DOHH2 (cell line): ENCODE measurements at regions not wholly inside any gene's neighbourhood (a gene's known extent, or its start where the extent isn't known, plus 50 kb on each side); places are given as distances from the start of the nearest gene placed in this dataset.

Experiments
- H3F3A ChIP-seq: fragments of 200-600 bp; sonication (generic), shearing (Covaris generic); 2 replicates; pipeline ENCODE4 v1.6.0; 2016; ENCODE audit warnings: antibody characterized with exemption, mild to moderate bottlenecking; ENCODE audit not compliant: control insufficient read depth, insufficient read depth
- H3K27ac ChIP-seq: fragments of 200-600 bp; sonication (generic); 2 replicates; pipeline ENCODE4 v1.5.1; 2014; ENCODE audit warnings: low read depth, mild to moderate bottlenecking, low read length, moderate library complexity
- H3K27me3 ChIP-seq: fragments of 200-600 bp; sonication (generic); 2 replicates; pipeline ENCODE4 v1.6.1; 2014; ENCODE audit warnings: mild to moderate bottlenecking, low read length, mixed read lengths; ENCODE audit not compliant: control insufficient read depth
- H3K36me3 ChIP-seq: fragments of 200-600 bp; sonication (generic); 2 replicates; pipeline ENCODE4 v1.6.1; 2014; ENCODE audit warnings: mild to moderate bottlenecking, low read length, moderate library complexity, mixed read lengths; ENCODE audit not compliant: control insufficient read depth
- H3K4me1 ChIP-seq: fragments of 200-600 bp; sonication (generic); 2 replicates; pipeline ENCODE4 v1.6.1; 2014; ENCODE audit warnings: mild to moderate bottlenecking, low read length, mixed read lengths; ENCODE audit not compliant: control insufficient read depth
- H3K4me2 ChIP-seq: fragments of 200-600 bp; sonication (generic); 2 replicates; pipeline ENCODE4 v1.6.0; 2014; ENCODE audit warnings: mild to moderate bottlenecking, low read length, moderate library complexity
- H3K4me3 ChIP-seq: fragments of 200-600 bp; sonication (generic); 2 replicates; pipeline ENCODE4 v1.5.1; 2014; ENCODE audit warnings: mild to moderate bottlenecking, low read length, mixed read lengths
- H3K79me2 ChIP-seq: fragments of 200-600 bp; sonication (generic); 2 replicates; pipeline ENCODE4 v1.6.1; 2014; ENCODE audit warnings: mild to moderate bottlenecking, low read length, mixed read lengths; ENCODE audit not compliant: control insufficient read depth
- H3K9me2 ChIP-seq: fragments of 200-600 bp; sonication (generic); replicated peaks from 2 replicates; pipeline ENCODE4 v1.6.1; 2014; ENCODE audit warnings: mild to moderate bottlenecking, low read length, mixed read lengths; ENCODE audit not compliant: control insufficient read depth
- H3K9me3 ChIP-seq: fragments of 200-600 bp; sonication (generic); 2 replicates; pipeline ENCODE4 v1.6.1; 2014; ENCODE audit warnings: antibody characterized with exemption, low read length, mixed read lengths; ENCODE audit not compliant: control insufficient read depth, insufficient read depth
- H4K20me1 ChIP-seq: fragments of 200-600 bp; sonication (generic); 2 replicates; pipeline ENCODE4 v1.6.0; 2014; ENCODE audit warnings: low read depth, mild to moderate bottlenecking, antibody characterized with exemption, low read length, moderate library complexity; ENCODE audit not compliant: control insufficient read depth, insufficient read depth
- EZH2phosphoT487 ChIP-seq: fragments of 200-600 bp; sonication (generic); IDR thresholded peaks from 2 replicates; pipeline ENCODE4 v1.6.1; 2017; ENCODE audit warnings: borderline replicate concordance, mild to moderate bottlenecking, antibody characterized with exemption, low read length, moderate library complexity, mixed read lengths
- TF ChIP-seq, protein P1 (sequence below): fragments of 200-600 bp; sonication (generic); IDR thresholded peaks from one replicate; pipeline ENCODE4 v1.5.1; 2014; ENCODE audit warnings: antibody characterized with exemption, mild to moderate bottlenecking, low read depth, low read length; ENCODE audit not compliant: poor library complexity, severe bottlenecking

DNA sequence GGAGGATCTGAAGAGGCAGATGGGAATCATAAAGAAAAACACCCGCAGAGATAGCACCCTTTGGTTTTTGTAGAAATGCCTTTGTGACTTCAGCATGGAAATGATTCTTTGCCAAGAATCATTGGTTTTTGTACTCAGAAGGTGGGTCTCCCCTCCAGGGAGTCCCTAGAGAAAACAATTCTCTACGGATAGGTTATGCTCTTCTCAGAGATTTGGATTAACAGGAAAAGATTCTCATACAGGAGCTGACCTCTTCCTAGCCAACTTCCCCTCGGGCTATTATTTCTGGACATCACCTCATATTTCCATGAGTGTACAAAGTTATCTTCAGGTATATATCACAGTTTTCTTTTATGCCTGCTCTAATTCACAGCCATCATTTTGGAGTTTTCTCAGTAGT lies 274.2 kb upstream of the HABP2 start:
- Histone ChIP-seq H4K20me1 (no peaks in the 10 kb centered on the region), H3K27me3 (no peaks in the 10 kb centered on the region), H3K4me3 (no peak overlapping the region), H3K9me3 (peaks cover 8% of the 10 kb centered on the region; the same call in 1 of the 2 replicates), H3K9me2 (no peaks in the 10 kb centered on the region), H3K4me1 (peaks cover 3% of the 10 kb centered on the region), H3K79me2 (no peaks in the 10 kb centered on the region), H3F3A (no peaks in the 10 kb centered on the region), H3K27ac (no peak overlapping the region), H3K4me2 (no peak overlapping the region), H3K36me3 (no peaks in the 10 kb centered on the region)
- TF ChIP-seq EZH2phosphoT487, result no peak
- TF ChIP-seq, protein P1, sequence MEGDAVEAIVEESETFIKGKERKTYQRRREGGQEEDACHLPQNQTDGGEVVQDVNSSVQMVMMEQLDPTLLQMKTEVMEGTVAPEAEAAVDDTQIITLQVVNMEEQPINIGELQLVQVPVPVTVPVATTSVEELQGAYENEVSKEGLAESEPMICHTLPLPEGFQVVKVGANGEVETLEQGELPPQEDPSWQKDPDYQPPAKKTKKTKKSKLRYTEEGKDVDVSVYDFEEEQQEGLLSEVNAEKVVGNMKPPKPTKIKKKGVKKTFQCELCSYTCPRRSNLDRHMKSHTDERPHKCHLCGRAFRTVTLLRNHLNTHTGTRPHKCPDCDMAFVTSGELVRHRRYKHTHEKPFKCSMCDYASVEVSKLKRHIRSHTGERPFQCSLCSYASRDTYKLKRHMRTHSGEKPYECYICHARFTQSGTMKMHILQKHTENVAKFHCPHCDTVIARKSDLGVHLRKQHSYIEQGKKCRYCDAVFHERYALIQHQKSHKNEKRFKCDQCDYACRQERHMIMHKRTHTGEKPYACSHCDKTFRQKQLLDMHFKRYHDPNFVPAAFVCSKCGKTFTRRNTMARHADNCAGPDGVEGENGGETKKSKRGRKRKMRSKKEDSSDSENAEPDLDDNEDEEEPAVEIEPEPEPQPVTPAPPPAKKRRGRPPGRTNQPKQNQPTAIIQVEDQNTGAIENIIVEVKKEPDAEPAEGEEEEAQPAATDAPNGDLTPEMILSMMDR, result no peak

DNA sequence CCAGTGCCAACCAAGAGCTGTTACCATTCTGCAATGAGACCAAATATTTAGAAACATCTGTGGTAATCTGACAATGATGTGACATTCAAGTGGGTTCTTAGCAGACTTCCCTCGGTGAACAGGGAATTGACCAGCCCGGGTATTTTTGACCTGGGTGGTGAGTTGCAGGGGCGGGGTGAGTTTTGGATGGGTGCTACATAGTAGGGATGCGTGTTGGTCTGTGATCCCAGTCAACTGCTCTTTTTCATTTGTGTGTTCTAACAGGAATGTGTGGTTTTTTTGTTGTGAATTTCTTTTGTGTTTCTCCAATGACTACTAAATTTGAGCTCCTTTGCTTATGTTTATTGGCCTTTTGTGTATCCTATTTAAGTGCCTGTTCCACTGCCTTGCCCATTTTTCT lies 273.6 kb upstream of the HABP2 start:
- H4K20me1 ChIP-seq, result no peaks in the 10 kb centered on the region
- H3K9me3 ChIP-seq, result peaks cover 8% of the 10 kb centered on the region; the same call in 1 of the 2 replicates
- H3K27ac ChIP-seq, result no peak overlapping the region
- no peaks in the 10 kb centered on the region for H3K4me1 ChIP-seq
- no peak overlapping the region for H3K4me3 ChIP-seq
- TF ChIP-seq, protein P1, result no peak
- no peak for TF ChIP-seq EZH2phosphoT487
- no peaks in the 10 kb centered on the region for H3K9me2 ChIP-seq
- H3F3A ChIP-seq, result no peaks in the 10 kb centered on the region
- no peaks in the 10 kb centered on the region for H3K27me3 ChIP-seq
- no peaks in the 10 kb centered on the region for H3K79me2 ChIP-seq
- H3K36me3 ChIP-seq, result no peaks in the 10 kb centered on the region
- no peak overlapping the region for H3K4me2 ChIP-seq

DNA sequence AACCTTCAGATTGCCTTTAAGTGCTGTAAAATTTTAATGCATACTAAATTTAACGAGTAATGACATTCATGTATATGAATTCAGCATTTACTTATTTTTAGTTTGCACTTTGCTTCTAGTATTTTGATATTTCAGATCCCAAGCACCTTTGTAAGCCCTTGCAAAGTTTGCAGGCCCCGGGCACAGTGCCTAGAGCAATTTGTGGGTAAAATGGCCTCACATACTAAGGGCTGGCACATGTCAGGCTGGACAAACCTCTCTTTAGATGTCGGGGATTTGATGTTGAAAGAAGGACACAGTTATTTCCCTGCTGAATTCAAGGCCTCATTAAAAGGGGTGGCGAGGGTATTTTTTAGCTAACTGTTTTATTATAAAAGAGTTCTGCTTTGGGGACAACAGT lies 270.3 kb upstream of the HABP2 start:
- TF ChIP-seq, protein P1, result no peak
- no peak for TF ChIP-seq EZH2phosphoT487
- no peak overlapping the region for H3K4me3 ChIP-seq
- no peaks in the 10 kb centered on the region for H3K79me2 ChIP-seq
- no peaks in the 10 kb centered on the region for H3F3A ChIP-seq
- H3K27me3 ChIP-seq, result no peaks in the 10 kb centered on the region
- H3K9me3 ChIP-seq, result no peaks in the 10 kb centered on the region
- no peaks in the 10 kb centered on the region for H3K9me2 ChIP-seq
- no peaks in the 10 kb centered on the region for H4K20me1 ChIP-seq
- no peak overlapping the region for H3K27ac ChIP-seq
- H3K4me1 ChIP-seq, result no peaks in the 10 kb centered on the region
- no peaks in the 10 kb centered on the region for H3K36me3 ChIP-seq
- H3K4me2 ChIP-seq, result no peak overlapping the region

DNA sequence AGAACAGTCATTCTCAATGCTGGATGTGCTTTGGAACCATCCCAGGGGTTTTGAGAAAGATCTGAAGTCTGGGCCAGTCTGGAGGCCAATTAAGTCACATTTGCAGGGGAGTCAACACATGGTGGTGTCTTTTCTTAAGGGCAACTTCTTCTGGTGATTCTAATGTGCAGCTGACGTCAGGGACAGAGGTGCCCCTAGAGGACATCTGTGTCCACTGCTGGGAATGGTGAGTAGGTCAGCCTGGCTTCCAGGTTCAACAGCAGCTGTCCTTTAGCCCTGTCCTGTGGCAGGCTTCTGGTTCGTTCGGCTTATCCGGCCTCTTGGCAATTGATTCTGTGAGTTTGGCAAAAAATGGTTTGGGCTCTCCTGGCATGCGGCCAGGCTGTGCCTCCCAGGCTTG lies 269.7 kb upstream of the HABP2 start:
- H3K4me1 ChIP-seq, result no peaks in the 10 kb centered on the region
- no peak for TF ChIP-seq EZH2phosphoT487
- TF ChIP-seq, protein P1, result no peak
- H3K4me3 ChIP-seq, result no peak overlapping the region
- H3K9me2 ChIP-seq, result no peaks in the 10 kb centered on the region
- no peak overlapping the region for H3K4me2 ChIP-seq
- H3K9me3 ChIP-seq, result no peaks in the 10 kb centered on the region
- H3F3A ChIP-seq, result no peaks in the 10 kb centered on the region
- H3K36me3 ChIP-seq, result no peaks in the 10 kb centered on the region
- no peak overlapping the region for H3K27ac ChIP-seq
- no peaks in the 10 kb centered on the region for H3K27me3 ChIP-seq
- no peaks in the 10 kb centered on the region for H4K20me1 ChIP-seq
- H3K79me2 ChIP-seq, result no peaks in the 10 kb centered on the region
